PC-9 (cell line): ENCODE measurements at regions not wholly inside any gene's neighbourhood (a gene's known extent, or its start where the extent isn't known, plus 50 kb on each side); places are given as distances from the start of the nearest gene placed in this dataset.

Source experiments
- EZH2 ChIP-seq: fragments of 200-600 bp; sonication (generic); IDR thresholded peaks from 2 replicates; pipeline ENCODE4 v1.8.0; 2017; ENCODE audit warnings: antibody characterized with exemption, low read depth
- TF ChIP-seq, protein P1 (sequence below): fragments of 200-600 bp; sonication (generic); conservative IDR thresholded peaks from 2 replicates; pipeline ENCODE4 v1.6.1; 2017; ENCODE audit warnings: mixed run types, antibody characterized with exemption, mild to moderate bottlenecking, moderate library complexity

DNA sequence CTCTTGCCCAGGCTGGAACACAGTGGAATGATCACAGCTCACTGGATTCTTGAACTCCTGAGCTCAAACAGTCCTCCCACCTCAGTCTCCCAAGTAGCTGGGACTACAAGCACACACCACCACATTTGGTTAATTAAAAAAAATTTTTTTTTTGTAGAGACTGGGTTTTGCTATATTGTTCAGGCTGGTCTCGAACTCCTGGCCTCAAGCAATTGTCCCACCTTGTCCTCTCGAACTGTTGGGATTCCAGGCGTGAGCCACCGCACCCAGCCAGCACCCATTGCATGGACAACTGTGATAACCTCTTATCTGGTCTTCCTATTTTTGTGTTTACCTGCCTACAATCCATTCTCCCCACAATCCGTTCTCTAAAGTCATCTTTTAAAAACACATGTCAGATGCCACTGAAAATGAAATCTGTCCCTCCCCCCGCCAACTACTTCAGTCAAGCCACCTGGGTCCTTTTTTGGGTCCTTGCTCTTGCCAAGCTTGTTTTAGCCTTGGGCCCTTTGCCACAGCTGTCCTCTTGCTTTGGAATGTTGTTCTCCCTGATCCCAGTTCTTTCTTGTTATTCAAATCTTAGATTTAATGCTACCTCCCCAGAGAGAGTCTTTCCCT is 250.5 kb downstream of the PIK3R1 start:
- TF ChIP-seq, protein P1, sequence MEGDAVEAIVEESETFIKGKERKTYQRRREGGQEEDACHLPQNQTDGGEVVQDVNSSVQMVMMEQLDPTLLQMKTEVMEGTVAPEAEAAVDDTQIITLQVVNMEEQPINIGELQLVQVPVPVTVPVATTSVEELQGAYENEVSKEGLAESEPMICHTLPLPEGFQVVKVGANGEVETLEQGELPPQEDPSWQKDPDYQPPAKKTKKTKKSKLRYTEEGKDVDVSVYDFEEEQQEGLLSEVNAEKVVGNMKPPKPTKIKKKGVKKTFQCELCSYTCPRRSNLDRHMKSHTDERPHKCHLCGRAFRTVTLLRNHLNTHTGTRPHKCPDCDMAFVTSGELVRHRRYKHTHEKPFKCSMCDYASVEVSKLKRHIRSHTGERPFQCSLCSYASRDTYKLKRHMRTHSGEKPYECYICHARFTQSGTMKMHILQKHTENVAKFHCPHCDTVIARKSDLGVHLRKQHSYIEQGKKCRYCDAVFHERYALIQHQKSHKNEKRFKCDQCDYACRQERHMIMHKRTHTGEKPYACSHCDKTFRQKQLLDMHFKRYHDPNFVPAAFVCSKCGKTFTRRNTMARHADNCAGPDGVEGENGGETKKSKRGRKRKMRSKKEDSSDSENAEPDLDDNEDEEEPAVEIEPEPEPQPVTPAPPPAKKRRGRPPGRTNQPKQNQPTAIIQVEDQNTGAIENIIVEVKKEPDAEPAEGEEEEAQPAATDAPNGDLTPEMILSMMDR: no peak
- TF ChIP-seq EZH2: no peak
